Heart left ventricle (tissue), 16 donors: ENCODE measurements at regions not wholly inside any gene's neighbourhood (a gene's known extent, or its start where the extent isn't known, plus 50 kb on each side); places are given as distances from the start of the nearest gene placed in this dataset.

Experiments used
- ATAC-seq, 4 donors: fragments of 200-7000 bp; cut with Tn5 transposase; one replicate each; pipeline ENCODE4 v1.9.1; 2020 to 2022; ENCODE audit warnings: moderate library complexity in 4 of 4, mild to moderate bottlenecking in 3 of 4, moderate number of reproducible peaks in 1 of 4
- DNase-seq, 5 donors: peaks; one replicate each; pipeline ENCODE4 v3.0.0-alpha.2; 2020
- H3K27ac ChIP-seq, 12 donors: fragments of 200-600 bp; sonication (generic) in 4 of 12; one replicate each; pipeline versions ENCODE4 v1.5.0 to v1.8.0; 2016 to 2022; ENCODE audit warnings: mild to moderate bottlenecking in 2 of 12
- H3K27me3 ChIP-seq, 9 donors: fragments of 200-600 bp; sonication (generic) in 2 of 9; one replicate each; pipeline versions ENCODE4 v1.5.1 to v1.8.0; 2016 to 2022; ENCODE audit warnings: mild to moderate bottlenecking in 3 of 9
- H3K36me3 ChIP-seq, 9 donors: fragments of 200-600 bp; sonication (generic) in 2 of 9; one replicate each; pipeline versions ENCODE4 v1.5.0 to v1.8.0; 2018 to 2022; ENCODE audit warnings: mild to moderate bottlenecking in 2 of 9
- H3K4me1 ChIP-seq, 12 donors: fragments of 200-600 bp; sonication (generic) in 4 of 12; one replicate each; pipeline versions ENCODE4 v1.5.0 to v1.8.0; 2016 to 2022; ENCODE audit warnings: mild to moderate bottlenecking in 3 of 12
- H3K4me3 ChIP-seq, 12 donors: fragments of 200-600 bp; sonication (generic) in 4 of 12; one replicate each; pipeline versions ENCODE4 v1.5.0 to v1.8.0; 2017 to 2022; ENCODE audit warnings: mild to moderate bottlenecking in 9 of 12, moderate library complexity in 4 of 12
- H3K9me3 ChIP-seq, 12 donors: fragments of 200-600 bp; sonication (generic) in 4 of 12; one replicate each; pipeline versions ENCODE4 v1.5.0 to v1.8.0; 2016 to 2022; ENCODE audit warnings: mild to moderate bottlenecking in 1 of 12
- CTCF ChIP-seq, 12 donors: fragments of 200-600 bp; sonication (generic) in 4 of 12; IDR thresholded peaks; one replicate each; pipeline versions ENCODE4 v1.5.0 to v1.8.0; 2018 to 2022; ENCODE audit warnings: antibody characterized with exemption in 12 of 12, mild to moderate bottlenecking in 5 of 12
- POLR2A ChIP-seq, 2 donors: fragments of 450-650 bp; IDR thresholded peaks; one replicate each; pipeline ENCODE4 v1.6.1; 2017; ENCODE audit warnings: antibody characterized with exemption in 2 of 2, mild to moderate bottlenecking in 2 of 2, moderate library complexity in 2 of 2
- WGBS, 4 donors: extraction: QIAGEN DNeasy Blood & Tissue Kit in 2 of 4; methylation state at CpG; one replicate each; pipeline versions ENCODE4 v1.1.5 to v1.1.7; 2013 to 2018; 5-methylcytosine and 5-hydroxymethylcytosine counted together
- intact Hi-C, 10 donors: fragments of 100-400 bp; cut with DNase I; formaldehyde crosslinking; loops; one replicate each; pipeline versions ENCODE4 v1.11.1 to v1.14.2; 2022
- donor health status: ischemic (EF 13 %, LVEDD 7.1; RV severe dilation, severe dysfunction).
- donor health status: healthy with polysubstance abuse.
- donor health status: DM: no; HTN: yes; CAD: no.
- donor health status: DM: no; HTN: no; CAD: no.
- donor health status: ischemic (EF 25% LVEDD 6.9; RV normal size, moderate dysfunction).
- donor health status: ischemic (EF 25% LVEDD 5.7; RV mildly dilated, moderate dysfunction).
- donor health status: healthy.
- donor health status: DM: yes; HTN: yes; CAD: no.
- donor health status: ischemic (EF 35%, LVEDD 5.7; RV mildly dilated, moderate dysfunction).
- donor health status: nonischemic (EF 11% LVEDD 7.7; RV severe dilation, severe dysfunction).
- donor health status: DM: yes; HTN: yes; CAD: no.
- donor health status: PGD.
- donor health status: ischemic (EF 29% LVEDD 5.4; RV normal size, mild dysfunction).
- donor health status: nonischemic (EF 23%, LVEDD 6.1; RV moderate dilation, normal function).

GRCh38 chr12:22882559-22882958 lies 257.6 kb downstream of the ETNK1 start:
- H3K36me3 ChIP-seq: no peaks in the 10 kb centered on the region
- intact Hi-C loops: no loop called here
- no peak overlapping the region for H3K4me3 ChIP-seq
- DNase-seq (no peak), ATAC-seq (no peak)
- TF ChIP-seq CTCF (IDR thresholded peaks at IDR 0.05): no peak
- TF ChIP-seq POLR2A (IDR thresholded peaks at IDR 0.05): no peak
- H3K27ac ChIP-seq: no peak overlapping the region
- no peaks in the 10 kb centered on the region for H3K27me3 ChIP-seq
- WGBS, 4 donors: 84 to 94% (median 88%) methylated on average over 2 of the region's 2 CpGs
- H3K9me3 ChIP-seq: peaks cover 0 to 1% (median 0%) of the 10 kb centered on the region in 12 donors
- H3K4me1 ChIP-seq: no peaks in the 10 kb centered on the region

GRCh38 chr12:22893878-22894277 lies 268.9 kb downstream of the ETNK1 start:
- DNase-seq (no peak), ATAC-seq (no peak)
- Histone ChIP-seq H3K4me3 (no peak overlapping the region), H3K9me3 (peaks cover 0 to 15% (median 1%) of the 10 kb centered on the region in 12 donors), H3K36me3 (no peaks in the 10 kb centered on the region), H3K4me1 (no peaks in the 10 kb centered on the region), H3K27me3 (no peaks in the 10 kb centered on the region), H3K27ac (no peak overlapping the region)
- intact Hi-C loops: no loop called here
- 63 to 85% (median 77%) methylated on average over 2 of the region's 2 CpGs for WGBS, 4 donors
- no peak for TF ChIP-seq POLR2A (IDR thresholded peaks at IDR 0.05)

GRCh38 chr12:22899184-22899583 lies 274.2 kb downstream of the ETNK1 start:
- H3K4me3 ChIP-seq: no peak overlapping the region
- DNase-seq (no peak), ATAC-seq (no peak)
- peaks cover 0 to 9% (median 0%) of the 10 kb centered on the region in 12 donors for H3K9me3 ChIP-seq
- H3K27me3 ChIP-seq: no peaks in the 10 kb centered on the region
- H3K27ac ChIP-seq: no peak overlapping the region
- H3K4me1 ChIP-seq: no peaks in the 10 kb centered on the region
- intact Hi-C loops: no loop called here
- no peak for TF ChIP-seq CTCF (IDR thresholded peaks at IDR 0.05)
- no peak for TF ChIP-seq POLR2A (IDR thresholded peaks at IDR 0.05)
- WGBS, 4 donors: 72 to 80% (median 76%) methylated on average over 4 of the region's 4 CpGs
- no peaks in the 10 kb centered on the region for H3K36me3 ChIP-seq

- intact Hi-C loops: no loop called here
- no peak for DNase-seq
- Histone ChIP-seq H3K9me3 (peaks cover 0 to 9% (median 0%) of the 10 kb centered on the region in 12 donors), H3K4me1 (no peaks in the 10 kb centered on the region), H3K36me3 (no peaks in the 10 kb centered on the region), H3K4me3 (no peak overlapping the region), H3K27me3 (no peaks in the 10 kb centered on the region), H3K27ac (no peak overlapping the region)
- no peak for TF ChIP-seq POLR2A (IDR thresholded peaks at IDR 0.05)
- TF ChIP-seq CTCF (IDR thresholded peaks at IDR 0.05): no peak
- no peak for ATAC-seq
These were observed 275.4 kb downstream of the ETNK1 start for GRCh38 chr12:22900401-22900800.

GRCh38 chr12:22904485-22904884 lies 279.5 kb downstream of the ETNK1 start:
- Histone ChIP-seq H3K36me3 (no peaks in the 10 kb centered on the region), H3K9me3 (peaks cover 0 to 7% (median 0%) of the 10 kb centered on the region in 12 donors), H3K27me3 (no peaks in the 10 kb centered on the region), H3K27ac (no peak overlapping the region), H3K4me1 (no peaks in the 10 kb centered on the region), H3K4me3 (no peak overlapping the region)
- TF ChIP-seq CTCF (IDR thresholded peaks at IDR 0.05) (no peak), POLR2A (IDR thresholded peaks at IDR 0.05) (no peak)
- intact Hi-C loops: no loop called here
- WGBS, 4 donors: 63 to 100% (median 92%) methylated on average over 1 of the region's 1 CpG
- ATAC-seq (no peak), DNase-seq (no peak)
